Right atrium auricular region (tissue), 2 donors: ENCODE measurements at regions not wholly inside any gene's neighbourhood (a gene's known extent, or its start where the extent isn't known, plus 50 kb on each side); places are given as distances from the start of the nearest gene placed in this dataset.

ENCODE experiments used
- DNase-seq: peaks from one replicate; pipeline ENCODE4 v3.0.0-alpha.2; 2019; ENCODE audit warnings: low spot score
- H3K27ac ChIP-seq, 2 donors: fragments of 200-600 bp; sonication (generic); 1 replicate in 1 of 2; 2 replicates in 1 of 2; pipeline ENCODE4 v1.5.1; 2016 to 2019
- H3K27me3 ChIP-seq, 2 donors: fragments of 200-600 bp; sonication (generic); one replicate each; pipeline versions ENCODE4 v1.5.1 to v1.6.0; 2017 to 2019
- H3K36me3 ChIP-seq: fragments of 200-600 bp; sonication (generic); one replicate; pipeline ENCODE4 v1.5.1; 2016
- H3K4me1 ChIP-seq, 2 donors: fragments of 200-600 bp; sonication (generic); one replicate each; pipeline versions ENCODE4 v1.5.1 to v1.6.0; 2017 to 2019
- H3K4me3 ChIP-seq, 2 donors: fragments of 200-600 bp; sonication (generic); 1 replicate in 1 of 2; 2 replicates in 1 of 2; pipeline ENCODE4 v1.5.1; 2017 to 2019; ENCODE audit warnings: mild to moderate bottlenecking in 1 of 2, moderate library complexity in 1 of 2
- H3K9me3 ChIP-seq, 2 donors: fragments of 200-600 bp; sonication (generic); one replicate each; pipeline ENCODE4 v1.5.1; 2019
- TF ChIP-seq, protein P1 (sequence below), 2 donors: fragments of 200-600 bp; sonication (generic); IDR thresholded peaks; one replicate each; pipeline ENCODE4 v1.5.1; 2019; ENCODE audit warnings: antibody characterized with exemption in 2 of 2

DNA sequence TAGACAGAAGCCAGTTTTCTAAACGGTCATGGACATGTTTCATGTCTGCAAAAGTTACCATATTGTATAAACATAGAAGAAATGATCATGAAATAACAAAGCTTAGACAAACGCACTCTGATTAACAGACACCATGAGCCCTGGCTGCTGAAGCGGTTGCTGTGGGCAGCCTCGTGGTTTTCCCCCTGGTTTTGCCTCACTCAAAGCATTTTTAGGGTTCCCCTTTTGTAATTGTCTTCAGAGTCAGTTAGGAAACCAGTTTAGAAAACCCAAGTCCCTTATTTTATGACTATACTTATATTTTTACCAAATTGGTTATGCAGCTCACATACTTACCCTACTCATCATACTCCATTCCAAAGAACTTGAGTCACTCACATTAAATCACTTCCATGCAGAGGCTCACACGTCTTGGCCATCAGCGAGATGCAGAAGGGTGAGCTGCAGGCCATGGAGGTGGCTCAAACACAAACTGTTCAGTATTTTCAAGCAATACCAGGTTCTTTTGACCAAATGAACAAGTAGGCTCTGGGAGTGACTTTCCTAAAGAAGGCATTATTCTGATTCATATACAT, 105.6 kb upstream of the SALL3 start:
- no peaks in the 10 kb centered on the region for H3K36me3 ChIP-seq
- H3K4me3 ChIP-seq = no peak overlapping the region
- TF ChIP-seq, protein P1, sequence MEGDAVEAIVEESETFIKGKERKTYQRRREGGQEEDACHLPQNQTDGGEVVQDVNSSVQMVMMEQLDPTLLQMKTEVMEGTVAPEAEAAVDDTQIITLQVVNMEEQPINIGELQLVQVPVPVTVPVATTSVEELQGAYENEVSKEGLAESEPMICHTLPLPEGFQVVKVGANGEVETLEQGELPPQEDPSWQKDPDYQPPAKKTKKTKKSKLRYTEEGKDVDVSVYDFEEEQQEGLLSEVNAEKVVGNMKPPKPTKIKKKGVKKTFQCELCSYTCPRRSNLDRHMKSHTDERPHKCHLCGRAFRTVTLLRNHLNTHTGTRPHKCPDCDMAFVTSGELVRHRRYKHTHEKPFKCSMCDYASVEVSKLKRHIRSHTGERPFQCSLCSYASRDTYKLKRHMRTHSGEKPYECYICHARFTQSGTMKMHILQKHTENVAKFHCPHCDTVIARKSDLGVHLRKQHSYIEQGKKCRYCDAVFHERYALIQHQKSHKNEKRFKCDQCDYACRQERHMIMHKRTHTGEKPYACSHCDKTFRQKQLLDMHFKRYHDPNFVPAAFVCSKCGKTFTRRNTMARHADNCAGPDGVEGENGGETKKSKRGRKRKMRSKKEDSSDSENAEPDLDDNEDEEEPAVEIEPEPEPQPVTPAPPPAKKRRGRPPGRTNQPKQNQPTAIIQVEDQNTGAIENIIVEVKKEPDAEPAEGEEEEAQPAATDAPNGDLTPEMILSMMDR (IDR thresholded peaks at IDR 0.05) = no peak
- no peaks in the 10 kb centered on the region for H3K9me3 ChIP-seq
- no peaks in the 10 kb centered on the region for H3K4me1 ChIP-seq
- no peaks in the 10 kb centered on the region for H3K27me3 ChIP-seq
- H3K27ac ChIP-seq = no peak overlapping the region
- DNase-seq = peak; percentile 28

DNA sequence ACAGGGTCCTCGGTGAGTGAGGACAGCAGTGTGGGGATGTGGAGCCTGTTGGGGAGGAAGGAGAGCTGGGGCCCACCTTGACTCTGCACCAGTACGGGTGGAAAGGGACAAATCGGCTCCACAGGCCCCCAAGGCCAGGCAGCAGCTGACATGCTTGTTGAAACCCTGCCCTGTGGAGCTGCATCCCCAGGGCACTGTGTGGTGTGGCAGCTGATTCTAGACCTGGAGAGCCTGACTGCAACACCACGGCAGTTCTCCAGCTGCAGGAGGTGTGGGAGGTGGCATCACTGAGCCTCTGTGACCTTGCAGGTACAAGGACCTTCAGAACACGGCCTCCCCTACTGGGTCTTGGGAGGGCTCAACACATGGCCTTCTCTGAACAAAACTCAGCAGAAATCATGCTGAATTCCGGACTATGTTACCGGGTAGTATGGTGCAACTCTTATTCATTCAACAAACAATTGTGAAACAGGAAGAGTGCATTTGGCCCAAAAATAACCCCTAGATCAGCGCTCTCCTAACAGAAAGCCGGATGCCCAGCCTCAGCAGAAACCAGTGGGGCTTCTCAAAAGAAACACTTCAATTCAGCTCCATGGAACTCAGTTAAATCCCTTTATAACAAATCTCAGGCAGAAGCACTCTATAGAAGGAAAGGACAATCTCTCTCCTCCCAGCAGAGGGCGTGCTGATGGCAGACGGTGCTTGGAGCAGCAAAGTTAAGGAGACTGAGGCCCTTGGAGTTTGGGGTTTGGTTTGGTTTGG, 104.4 kb upstream of the SALL3 start:
- H3K4me3 ChIP-seq = no peak overlapping the region
- no peaks in the 10 kb centered on the region for H3K9me3 ChIP-seq
- no peaks in the 10 kb centered on the region for H3K36me3 ChIP-seq
- H3K4me1 ChIP-seq = no peaks in the 10 kb centered on the region
- TF ChIP-seq, protein P1 (IDR thresholded peaks at IDR 0.05) = peak in 1 of 2 donors; percentile 49
- H3K27ac ChIP-seq = no peak overlapping the region
- H3K27me3 ChIP-seq = no peaks in the 10 kb centered on the region
- DNase-seq = peak; percentile 56

DNA sequence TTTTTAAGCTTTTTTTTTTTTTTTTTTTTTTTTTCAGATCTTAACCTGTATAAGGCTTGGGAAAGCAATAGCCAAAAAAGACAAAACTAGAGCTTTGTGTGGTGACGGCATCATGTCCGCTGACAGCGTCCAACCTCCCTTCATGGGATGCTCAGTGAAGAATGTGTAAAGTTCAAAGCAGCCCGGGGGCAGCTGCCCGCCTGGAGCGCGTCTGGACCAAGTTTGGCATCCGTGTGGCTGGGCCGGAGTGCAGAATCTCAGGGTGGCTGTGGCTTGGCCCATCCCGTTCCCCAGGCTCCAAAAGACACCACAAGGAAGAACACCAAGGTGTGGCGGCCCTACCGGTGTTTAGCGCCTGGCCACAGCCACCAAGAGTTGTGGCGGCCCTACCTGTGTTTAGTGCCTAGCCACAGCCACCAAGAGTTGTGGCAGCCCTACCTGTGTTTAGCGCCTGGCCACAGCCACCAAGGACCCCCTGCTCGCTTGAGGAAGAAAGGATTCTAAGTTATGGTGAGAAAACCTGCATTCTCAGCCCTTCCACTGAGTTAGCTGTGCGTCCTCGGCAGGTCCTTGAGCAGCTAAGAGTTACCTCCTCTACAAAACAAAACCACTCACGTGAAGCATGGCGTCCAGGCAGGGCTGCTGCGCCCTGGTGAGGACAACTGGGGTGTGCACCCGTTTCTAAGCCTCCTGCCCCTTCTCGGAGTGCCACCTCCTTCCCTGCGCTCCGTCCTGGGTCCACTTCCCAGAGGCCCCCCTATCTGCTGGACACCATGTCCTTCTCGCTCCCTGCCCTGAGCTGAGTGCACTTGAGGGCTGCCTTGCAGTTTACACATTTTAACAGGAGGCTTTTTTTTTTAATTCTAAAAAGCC, 103.6 kb upstream of the SALL3 start:
- Histone ChIP-seq H3K27me3 (no peaks in the 10 kb centered on the region), H3K4me3 (no peak overlapping the region), H3K9me3 (no peaks in the 10 kb centered on the region), H3K4me1 (no peaks in the 10 kb centered on the region), H3K36me3 (no peaks in the 10 kb centered on the region), H3K27ac (no peak overlapping the region)
- TF ChIP-seq, protein P1 (IDR thresholded peaks at IDR 0.05) = no peak
- DNase-seq = peak; percentile 48

DNA sequence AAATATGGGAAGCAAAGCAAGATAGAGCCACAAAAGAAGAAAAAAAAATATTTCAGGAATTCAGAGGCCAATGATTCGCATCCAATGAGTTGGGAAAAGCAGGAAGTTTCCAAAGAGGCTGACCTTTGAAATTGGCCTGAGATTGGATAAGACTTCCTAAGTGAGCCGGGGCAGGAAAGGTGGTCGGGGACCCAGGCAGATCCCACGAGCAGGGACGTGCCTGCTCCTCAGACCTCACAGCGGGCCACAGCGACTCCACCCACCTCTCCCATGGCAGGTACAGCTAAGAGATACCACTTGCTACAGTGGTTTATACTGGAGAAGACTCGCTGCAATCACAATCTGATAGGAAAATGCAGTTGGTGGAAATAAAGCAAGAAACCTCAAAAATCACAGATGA, 102.8 kb upstream of the SALL3 start:
- TF ChIP-seq, protein P1 (IDR thresholded peaks at IDR 0.05) = no peak
- Histone ChIP-seq H3K9me3 (no peaks in the 10 kb centered on the region), H3K4me1 (no peaks in the 10 kb centered on the region), H3K4me3 (no peak overlapping the region), H3K36me3 (no peaks in the 10 kb centered on the region), H3K27me3 (no peaks in the 10 kb centered on the region), H3K27ac (no peak overlapping the region)
- peak; percentile 34 for DNase-seq

DNA sequence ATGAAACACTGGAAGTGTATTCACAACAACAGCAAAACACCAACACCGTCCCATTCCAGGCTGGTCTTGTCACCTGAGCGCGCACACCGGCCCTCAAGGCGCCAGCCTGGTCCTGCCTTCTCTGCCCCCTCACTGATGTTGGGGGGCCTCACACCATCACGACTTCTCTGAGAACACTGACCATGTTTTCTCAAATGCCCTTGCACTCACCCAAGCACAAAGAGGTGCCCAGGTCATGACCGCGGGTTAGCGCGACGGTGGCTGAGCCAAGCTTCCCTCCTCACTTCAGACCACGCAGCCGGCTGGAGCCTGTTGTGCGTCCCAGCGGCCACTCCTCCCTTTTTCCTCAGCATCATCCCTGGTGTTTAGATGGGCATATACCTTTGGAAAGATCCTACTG, 101.3 kb upstream of the SALL3 start:
- TF ChIP-seq, protein P1 (IDR thresholded peaks at IDR 0.05) = no peak
- Histone ChIP-seq H3K36me3 (no peaks in the 10 kb centered on the region), H3K27me3 (no peaks in the 10 kb centered on the region), H3K27ac (no peak overlapping the region), H3K4me3 (no peak overlapping the region), H3K4me1 (no peaks in the 10 kb centered on the region), H3K9me3 (no peaks in the 10 kb centered on the region)
- DNase-seq = peak; percentile 30
